HG03066 (cell line): ENCODE measurements at regions not wholly inside any gene's neighbourhood (a gene's known extent, or its start where the extent isn't known, plus 50 kb on each side); places are given as distances from the start of the nearest gene placed in this dataset.
"Not testable (repeated sequence)": the region's sequence is repeated elsewhere in the genome, so short reads cannot be mapped to it uniquely, and the experiment has no call there.

Experiments
- ATAC-seq: cut with Tn5 transposase; IDR thresholded peaks from one replicate; pipeline ENCODE4 v1.9.1; 2021; ENCODE audit warnings: low read depth; ENCODE audit not compliant: unreplicated experiment

- ATAC-seq = no peak
These were observed 106.5 kb upstream of the KCTD1 start for GRCh38 chr18:26654616-26655524.

GRCh38 chr18:26653943-26654615, 105.7 kb upstream of the KCTD1 start:
- no peak for ATAC-seq

DNA sequence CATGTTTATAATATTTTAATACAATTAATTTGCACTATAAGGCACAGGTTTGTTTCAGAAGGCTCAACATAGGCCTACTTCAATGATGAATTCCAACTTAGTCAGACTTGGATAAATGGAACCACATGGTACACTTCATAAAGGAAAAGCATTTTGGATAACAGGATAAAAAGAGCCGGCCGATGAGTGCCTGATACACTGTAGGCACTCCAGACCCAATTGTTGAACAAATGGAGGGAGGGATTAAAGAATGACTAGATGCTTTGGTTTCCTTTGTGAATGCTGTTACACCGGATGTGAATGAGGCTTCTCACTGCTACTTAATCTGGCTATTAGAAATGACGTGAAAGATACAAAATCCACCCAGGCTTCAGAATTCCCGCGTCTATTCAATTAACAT, 104.1 kb upstream of the KCTD1 start:
- no peak for ATAC-seq

DNA sequence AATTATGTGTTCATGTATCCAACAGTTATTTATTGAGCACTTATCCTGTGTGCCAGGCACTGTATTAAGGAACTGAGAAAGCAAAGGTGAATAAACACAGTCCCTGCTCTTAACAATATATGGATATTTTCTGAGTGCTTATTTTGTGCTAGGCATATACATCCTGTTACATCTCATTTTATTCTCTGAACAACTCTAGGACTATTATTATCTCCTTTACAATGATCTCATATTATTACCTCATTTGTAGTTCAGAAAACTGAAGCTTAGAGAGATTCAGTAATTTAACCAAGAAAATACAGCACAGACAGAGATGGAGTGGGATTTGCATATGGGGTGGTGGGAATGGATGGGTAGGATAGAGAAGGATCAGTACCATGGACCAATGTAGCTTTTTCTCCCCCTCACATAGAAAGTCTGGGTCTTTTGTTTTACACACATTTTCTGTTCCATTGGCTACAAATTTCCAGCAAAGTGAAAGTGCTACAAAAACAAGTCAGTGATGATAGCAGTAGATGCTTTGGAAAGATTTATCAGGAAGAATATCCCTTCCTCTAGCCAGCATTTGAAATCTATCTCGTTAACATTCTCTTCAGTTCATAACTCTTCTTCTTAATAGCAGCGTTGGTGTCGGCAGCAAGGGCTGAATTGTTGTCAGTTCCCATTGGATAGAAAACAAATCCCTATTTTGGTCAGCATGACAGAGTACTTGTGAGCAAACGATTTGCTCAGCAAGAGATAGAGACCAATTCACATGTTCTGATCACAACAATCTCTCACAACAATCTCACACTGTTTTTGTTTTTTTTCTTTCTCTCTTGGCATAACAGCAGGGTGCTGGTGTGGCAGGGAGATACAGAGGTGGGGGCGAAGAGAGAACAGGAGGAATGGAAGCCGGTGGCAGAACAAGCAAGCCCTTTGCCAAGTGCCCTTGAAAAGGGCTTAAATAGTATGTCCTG, 102.2 kb upstream of the KCTD1 start:
- no peak for ATAC-seq

GRCh38 chr18:26649193-26649543, 100.8 kb upstream of the KCTD1 start:
- ATAC-seq = no peak

DNA sequence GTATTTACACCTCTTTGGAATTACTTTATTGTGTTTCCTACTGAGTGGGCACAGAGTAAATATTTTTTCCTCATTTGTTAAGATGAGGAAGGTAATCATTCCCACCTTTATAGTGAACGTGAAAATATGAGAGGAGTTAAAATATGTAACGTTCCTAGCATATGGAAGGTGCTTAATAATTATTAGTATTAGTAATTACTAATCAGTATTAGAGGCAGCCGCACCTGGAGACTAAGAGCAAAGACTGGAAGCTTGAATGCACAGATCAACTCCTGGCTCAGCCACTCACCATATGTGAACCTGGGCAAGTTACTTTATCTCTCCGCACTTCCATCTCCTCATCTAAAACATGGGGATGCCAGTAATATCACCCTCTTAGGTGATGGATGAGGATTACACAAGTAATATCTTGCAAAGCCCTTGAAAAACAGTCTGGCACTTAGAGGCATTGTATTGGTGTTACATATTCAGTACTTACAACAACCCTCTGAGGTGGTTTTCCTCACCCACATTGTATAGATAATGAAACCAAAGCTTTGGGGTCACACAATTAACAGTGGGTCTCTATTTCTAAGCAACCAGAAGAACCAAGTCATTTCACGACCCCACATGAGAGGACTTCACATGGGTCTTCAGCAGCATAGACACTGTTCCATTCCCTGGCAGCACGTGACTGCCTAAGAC, 100.3 kb upstream of the KCTD1 start:
- no peak for ATAC-seq

DNA sequence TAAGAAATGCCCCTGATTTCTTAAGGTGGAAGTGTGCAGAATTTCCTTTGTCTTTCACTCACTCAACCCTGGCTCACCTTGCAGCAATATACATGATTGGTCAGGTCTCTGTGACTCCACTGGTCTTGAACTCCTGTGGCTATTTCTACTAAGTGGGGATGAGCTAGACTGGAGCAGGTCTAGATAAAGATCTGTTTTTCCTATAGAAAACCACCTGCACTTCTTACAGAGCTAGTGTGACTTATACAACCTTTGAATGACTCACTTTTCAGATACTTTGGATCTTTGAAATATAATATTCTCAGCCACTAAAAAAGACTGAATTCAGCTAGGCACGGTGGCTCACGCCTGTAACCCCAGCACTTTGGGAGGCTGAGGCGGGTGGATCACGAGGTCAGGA, 98.5 kb upstream of the KCTD1 start:
- ATAC-seq = no peak

- ATAC-seq = no peak
These were observed 94.3 kb upstream of the KCTD1 start for GRCh38 chr18:26642440-26643348.

GRCh38 chr18:26640541-26640940, 92.2 kb upstream of the KCTD1 start:
- no peak for ATAC-seq

DNA sequence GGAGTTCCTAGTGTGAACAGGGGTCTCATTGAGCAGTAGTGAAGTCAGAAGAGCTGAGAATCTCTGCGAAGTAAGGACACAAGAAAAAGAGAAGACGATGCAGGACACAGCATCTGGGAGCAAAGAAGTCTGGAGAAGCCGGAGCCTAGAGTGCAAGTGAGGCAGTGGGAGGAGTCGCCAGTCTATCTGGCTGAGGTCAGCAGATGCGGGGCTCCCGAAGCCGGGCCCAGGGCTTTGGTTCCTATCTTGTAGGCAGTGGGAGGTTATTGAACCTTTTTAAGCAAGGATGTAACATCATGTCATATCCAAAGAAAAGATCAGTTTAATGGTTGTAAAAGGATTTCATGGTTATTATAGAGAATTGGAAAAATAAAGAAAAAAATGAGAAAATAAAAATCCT, 90.8 kb upstream of the KCTD1 start:
- ATAC-seq = no peak

DNA sequence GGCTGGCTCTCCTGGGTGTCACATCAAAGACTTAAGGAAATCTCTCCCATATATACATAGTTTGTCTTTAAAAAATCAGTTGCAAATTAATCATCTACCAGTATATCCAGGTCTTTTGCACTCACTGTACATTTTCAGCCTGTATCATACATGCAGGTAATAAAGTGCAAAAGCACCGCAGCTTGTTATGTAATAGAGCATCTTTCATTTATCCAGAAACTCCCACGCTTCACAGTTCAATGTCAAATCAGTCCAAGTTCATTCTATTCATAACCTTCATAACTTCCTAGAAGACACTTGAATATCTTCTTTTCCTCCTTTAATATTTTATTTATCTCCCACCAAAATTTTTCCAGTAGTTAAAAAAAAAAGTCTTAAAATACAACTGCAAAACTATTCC, 89.6 kb upstream of the KCTD1 start:
- ATAC-seq = no peak

DNA sequence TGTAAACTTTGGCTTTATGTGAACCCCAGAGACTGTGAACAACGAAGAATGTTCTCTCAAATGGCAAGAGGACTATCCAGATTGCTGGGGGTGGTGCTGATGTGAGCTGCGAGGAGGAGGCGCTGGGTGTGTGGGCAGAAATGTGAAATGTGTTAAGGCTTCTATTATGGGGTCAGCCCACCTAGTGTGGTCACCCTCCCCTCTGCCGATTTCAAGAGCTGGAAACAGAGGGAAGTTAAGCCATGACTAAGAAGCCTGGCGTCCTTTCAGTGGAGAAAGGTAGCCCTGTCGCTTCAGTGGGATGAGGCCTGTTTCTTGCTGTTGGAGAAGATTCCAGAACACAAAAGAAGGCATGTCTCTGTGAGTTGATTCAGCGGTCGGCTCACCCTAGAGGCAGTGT, 89.0 kb upstream of the KCTD1 start:
- no peak for ATAC-seq

DNA sequence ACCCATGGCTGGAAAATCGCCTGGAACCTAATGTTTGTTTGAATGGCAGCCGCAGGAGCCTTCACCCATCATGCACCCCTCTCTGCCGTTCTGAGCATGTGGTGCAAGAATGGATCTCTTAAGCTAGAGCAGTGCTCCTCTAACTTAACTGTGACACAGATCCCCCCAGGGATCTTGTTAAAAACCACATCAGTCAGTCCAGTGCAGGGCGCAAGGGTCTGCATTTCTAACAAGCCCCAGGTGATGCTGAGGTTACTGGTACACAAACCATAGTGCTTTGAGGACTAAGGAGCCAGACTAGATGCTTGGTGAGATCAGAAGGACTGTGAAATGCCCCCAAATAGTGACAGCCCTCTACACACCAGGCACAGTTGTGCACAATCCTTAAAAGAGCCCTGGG, 87.1 kb upstream of the KCTD1 start:
- no peak for ATAC-seq

GRCh38 chr18:26634631-26635030, 86.3 kb upstream of the KCTD1 start:
- no peak for ATAC-seq

DNA sequence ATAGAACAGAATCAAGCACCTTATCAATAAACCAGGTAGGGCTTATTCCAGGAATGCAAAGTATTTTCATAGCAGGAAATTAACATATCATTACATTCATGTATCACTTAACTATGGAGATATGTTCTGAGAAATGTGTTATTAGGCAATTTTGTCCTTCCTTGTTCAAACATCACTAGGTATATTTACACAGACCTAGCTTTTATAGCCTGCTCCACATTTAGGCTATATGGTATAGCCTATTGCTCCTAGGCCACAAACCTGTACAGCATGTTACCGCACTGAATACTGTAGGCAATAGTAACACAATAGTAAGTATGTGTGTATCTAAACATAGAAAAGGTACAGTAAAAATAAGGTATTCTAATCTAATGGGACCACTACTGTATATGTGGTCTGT, 82.8 kb upstream of the KCTD1 start:
- no peak for ATAC-seq

GRCh38 chr18:26630596-26630995, 82.2 kb upstream of the KCTD1 start:
- no peak for ATAC-seq

GRCh38 chr18:26628017-26628416, 79.7 kb upstream of the KCTD1 start:
- ATAC-seq = no peak

GRCh38 chr18:26624443-26624842, 76.1 kb upstream of the KCTD1 start:
- ATAC-seq = no peak

- not testable (repeated sequence) for ATAC-seq
These were observed 75.0 kb upstream of the KCTD1 start for GRCh38 chr18:26623314-26623713.
